ENCODE measurements at regions not wholly inside any gene's neighbourhood (a gene's known extent, or its start where the extent isn't known, plus 50 kb on each side); places are given as distances from the start of the nearest gene placed in this dataset.
"Not testable (repeated sequence)": the region's sequence is repeated elsewhere in the genome, so short reads cannot be mapped to it uniquely, and the experiment has no call there.

- no peak for DNase-seq
Observed at GRCh38 chr2:190742431-190742830, 93.5 kb downstream of the NAB1 start.

DNA sequence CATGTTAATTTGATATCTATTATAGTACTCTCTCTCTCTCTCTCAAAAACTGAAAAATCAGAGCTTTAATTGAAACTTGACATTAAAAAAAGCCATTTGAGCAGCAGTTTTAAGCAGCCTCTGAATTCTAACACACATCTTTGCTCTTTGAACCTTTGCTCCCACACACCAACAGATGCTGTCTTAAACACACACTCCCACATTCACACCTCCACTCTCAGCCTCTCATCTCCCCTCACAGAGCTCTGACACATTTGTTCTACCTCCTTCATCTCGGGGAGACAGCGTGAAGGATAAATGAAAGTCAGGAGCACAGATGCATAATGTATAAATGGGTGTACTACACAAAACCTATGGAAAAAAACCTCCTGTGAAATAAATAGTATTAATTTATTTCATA lies 95.2 kb downstream of the NAB1 start:
- no peak for DNase-seq

GRCh38 chr2:190746971-190747761 lies 98.3 kb downstream of the NAB1 start:
- DNase-seq, result no peak

DNA sequence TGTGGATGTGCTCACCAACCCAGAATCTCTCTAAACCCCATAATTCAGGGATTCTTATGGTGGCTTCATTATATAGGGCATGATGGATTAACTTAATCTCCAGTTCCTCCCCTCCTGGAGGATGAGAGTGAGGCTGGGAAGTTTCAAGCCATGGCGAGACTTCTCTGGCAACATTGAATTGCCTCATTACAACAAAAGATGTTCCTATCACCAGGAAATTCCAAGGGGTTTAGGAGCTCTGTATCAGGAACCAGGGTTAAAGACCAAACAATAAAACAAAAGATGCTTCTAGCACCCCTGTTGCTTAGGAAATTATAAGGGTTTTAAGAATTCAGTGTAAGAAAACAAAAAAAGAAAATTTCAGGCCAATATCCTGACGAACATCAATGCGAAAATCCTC lies 100.1 kb downstream of the NAB1 start:
- no peak for DNase-seq

DNA sequence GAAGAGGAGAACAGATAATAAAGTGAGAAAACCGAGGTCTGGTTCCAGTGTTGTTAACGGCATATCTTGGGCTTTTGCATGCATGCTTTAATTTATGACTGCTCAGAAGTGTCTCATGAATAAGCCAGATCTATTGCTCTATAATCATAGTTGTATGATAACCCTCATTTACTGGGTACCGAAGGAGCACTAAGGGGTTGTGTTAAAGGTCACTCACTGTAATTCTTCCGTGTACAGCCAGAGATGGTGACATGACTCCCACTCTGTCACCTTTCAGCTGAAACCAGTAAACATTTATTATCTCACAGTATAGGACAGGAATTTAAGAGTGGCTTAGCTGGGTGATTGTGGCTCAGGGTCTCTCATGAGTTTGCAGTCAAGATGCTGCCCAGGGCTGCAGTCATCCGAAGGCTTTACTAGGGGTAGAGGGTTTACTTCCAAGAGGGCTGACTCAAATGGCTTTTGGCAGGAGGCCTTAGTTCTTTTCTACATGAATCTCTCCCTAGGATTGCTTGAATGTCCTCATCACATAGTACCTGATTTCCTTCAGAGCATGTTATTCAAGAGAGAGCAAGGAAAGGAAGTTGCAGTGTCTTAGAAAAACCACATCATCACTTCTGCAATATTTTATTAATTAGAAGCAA lies 107.0 kb downstream of the NAB1 start:
- DNase-seq, result no peak

DNA sequence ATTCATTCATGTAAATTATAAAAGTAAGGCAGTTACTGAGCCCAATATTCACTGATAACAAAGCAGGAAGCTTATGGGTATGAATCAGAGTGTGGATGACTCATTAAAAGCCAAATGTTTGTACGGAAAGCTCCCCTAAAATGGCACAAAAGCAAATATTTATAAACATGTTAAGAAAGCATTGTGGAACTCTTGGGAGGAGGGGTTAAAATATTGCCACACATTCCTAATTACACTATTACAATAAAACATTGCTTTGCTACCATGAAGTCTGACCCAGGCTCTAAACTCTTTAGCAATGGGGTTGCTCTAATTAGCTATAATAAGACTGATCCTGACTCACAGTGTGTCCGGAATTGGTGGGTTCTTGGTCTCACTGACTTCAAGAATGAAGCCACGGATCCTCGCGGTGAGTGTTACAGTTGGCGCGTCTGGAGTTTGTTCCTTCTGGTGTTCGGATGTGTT lies 110.9 kb downstream of the NAB1 start:
- DNase-seq, result no peak

- not testable (repeated sequence) for DNase-seq
Observed at GRCh38 chr2:190760353-190761150, 111.7 kb downstream of the NAB1 start.

DNA sequence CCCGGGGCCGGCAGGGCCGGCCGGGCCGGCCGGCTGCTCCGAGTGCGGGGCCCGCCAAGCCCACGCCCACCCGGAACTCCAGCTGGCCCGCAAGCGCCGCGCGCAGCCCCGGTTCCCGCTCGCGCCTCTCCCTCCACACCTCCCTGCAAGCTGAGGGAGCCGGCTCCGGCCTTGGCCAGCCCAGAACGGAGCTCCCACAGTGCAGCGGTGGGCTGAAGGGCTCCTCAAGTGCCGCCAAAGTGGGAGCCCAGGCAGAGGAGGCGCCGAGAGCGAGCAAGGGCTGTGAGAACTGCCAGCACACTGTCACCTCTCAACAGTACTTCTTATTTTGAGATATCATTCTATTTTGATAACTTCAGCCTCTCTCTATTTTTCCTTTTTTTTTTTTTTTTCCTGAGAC lies 112.3 kb downstream of the NAB1 start:
- DNase-seq, result not testable (repeated sequence)

DNA sequence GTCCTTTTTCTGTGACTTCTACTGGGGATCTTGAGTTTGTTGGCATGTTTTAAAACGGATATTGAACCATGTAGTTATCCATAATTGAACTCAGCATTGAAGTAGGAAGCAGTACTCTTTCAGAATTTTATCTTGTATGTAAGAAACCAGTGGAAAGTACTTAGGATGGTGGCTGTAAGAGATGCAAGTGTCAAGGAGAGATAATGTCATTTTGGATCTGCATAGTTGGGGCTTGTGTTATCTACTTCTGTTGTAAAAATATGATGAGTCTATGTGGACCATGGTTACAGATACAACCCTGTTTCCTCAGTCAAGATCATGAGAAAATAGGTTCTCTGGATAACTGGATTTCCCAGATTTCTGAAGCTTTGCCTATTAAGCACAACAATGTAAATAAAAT lies 113.7 kb downstream of the NAB1 start:
- DNase-seq, result no peak

- no peak for DNase-seq
Observed at GRCh38 chr2:190763100-190763499, 114.2 kb downstream of the NAB1 start.

GRCh38 chr2:190763901-190764514 lies 115.1 kb downstream of the NAB1 start:
- DNase-seq, result peak in 1 of 2 experiments; percentile 43

GRCh38 chr2:190765386-190766173 lies 115.0 kb upstream of the GLS start:
- no peak for DNase-seq

DNA sequence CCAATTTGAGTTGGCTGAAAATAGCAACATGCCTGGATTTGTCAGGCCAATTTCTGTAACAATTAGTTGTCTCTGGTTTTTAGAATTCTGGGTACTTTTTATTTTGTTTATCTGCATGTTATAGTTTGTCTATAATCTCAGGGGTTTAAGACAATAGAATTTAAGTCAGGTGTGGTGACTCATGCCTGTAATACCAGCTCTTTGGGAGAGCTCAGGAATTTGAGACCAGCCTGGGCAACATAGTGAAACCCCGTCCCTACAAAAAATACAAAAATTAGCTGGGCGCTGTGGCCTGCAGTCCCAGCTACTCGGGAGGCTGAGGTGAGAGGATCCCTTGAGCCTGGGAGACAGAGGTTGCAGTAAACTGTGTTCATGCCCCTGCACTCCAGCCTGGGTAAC lies 114.4 kb upstream of the GLS start:
- no peak for DNase-seq

- no peak for DNase-seq
Observed at GRCh38 chr2:190766595-190766994, 114.0 kb upstream of the GLS start.

- no peak for DNase-seq
Observed at GRCh38 chr2:190767821-190768220, 112.8 kb upstream of the GLS start.

DNA sequence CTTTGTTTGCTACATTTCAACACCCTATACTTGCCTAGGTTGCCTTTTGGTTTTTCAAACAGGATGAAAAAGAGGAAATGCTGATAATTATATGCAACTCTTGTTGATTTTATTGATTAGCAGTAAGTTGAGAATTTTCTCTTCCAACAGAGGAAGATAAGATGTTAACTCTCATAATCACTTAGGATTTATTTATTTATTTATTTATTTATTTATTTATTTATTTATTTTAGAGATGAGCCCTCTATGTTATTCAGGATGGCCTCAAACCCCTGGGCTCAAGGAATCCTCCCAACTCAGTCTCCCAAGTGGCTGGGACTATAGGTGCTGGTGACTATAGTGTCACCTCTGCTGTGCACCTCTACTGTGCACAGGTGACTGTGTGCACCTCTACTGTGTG lies 111.4 kb upstream of the GLS start:
- DNase-seq, result no peak

DNA sequence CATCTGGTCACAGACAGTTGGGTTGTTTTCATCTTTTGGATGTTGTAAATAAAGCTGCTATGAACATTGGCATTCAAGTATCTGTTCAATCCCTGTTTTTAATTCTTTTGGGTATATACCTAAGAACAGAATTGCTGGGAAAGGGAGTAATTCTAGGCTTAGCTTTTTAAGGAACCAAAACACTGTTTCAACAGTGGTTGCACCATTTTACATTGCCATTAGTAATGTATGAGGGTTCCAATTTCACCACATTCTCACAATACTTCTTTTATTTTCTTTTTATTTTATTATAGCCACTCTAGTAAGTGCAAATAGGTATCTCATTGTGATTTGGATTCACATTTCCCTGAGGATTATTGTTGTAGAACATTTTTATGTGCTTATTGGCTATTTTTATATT lies 108.9 kb upstream of the GLS start:
- DNase-seq, result no peak

DNA sequence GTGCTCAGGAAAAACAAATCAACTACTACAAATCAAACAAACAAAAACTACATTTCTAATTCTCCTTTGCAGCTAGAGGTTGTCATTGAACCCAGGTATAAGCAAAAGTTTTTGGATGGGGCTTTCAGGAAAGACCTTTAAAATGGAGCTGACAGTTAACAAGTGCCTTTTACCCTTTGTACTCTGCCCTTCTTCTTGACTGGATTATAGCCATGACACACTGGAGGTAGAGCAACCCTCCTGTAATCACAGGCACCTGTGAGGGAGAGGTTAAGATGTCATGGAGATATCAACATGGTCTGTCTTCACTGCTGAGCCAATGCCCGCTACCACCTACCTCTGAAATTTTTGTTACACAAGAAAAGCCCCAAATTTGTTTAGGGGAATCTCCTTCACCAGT lies 100.0 kb upstream of the GLS start:
- DNase-seq, result no peak

GRCh38 chr2:190781604-190782198 lies 98.9 kb upstream of the GLS start:
- peak; percentile 48 to 65 for DNase-seq

- DNase-seq, result no peak
Observed at GRCh38 chr2:190782264-190782663, 98.4 kb upstream of the GLS start.

DNA sequence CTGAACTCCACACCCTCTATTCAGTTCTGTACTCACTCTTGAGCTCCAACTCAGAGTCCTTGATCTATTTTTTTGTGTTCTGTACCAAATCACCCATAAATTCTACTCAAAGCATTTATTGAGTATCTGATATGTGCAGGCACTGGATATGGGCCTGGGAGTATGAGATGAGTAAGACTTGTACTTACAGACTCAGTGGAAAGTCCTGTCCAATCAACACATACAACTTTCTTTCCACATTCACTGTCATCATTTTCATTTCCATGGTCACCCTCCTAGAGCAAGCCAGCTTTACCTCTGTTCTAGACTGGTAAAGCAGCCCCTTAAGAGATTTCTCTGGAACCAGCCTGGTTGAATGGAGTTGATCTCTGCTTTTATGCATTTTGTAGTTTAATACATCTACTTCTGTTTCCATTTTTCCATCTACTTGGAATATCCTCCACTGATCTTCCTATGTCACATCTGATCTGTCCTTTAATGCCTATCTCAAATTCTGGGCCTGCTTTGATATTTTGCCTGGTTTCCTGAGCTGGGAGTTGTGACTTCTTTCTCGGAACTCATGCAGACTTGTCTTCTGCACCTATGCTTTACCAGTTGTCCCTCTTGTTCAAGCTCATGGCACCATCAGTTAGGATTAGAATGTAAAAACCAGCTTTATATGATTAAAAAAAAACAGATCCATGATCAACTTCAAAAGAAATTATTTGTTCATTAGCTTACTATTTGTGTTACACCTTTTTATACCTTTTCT lies 96.9 kb upstream of the GLS start:
- DNase-seq, result no peak

Measured in activated T-cell treated with anti-CD3 and anti-CD28 coated beads, Interleukin-2, amount 50 U/mL, for 48 hours (primary cell).